ENCODE measurements at regions not wholly inside any gene's neighbourhood (a gene's known extent, or its start where the extent isn't known, plus 50 kb on each side); places are given as distances from the start of the nearest gene placed in this dataset.

DNA sequence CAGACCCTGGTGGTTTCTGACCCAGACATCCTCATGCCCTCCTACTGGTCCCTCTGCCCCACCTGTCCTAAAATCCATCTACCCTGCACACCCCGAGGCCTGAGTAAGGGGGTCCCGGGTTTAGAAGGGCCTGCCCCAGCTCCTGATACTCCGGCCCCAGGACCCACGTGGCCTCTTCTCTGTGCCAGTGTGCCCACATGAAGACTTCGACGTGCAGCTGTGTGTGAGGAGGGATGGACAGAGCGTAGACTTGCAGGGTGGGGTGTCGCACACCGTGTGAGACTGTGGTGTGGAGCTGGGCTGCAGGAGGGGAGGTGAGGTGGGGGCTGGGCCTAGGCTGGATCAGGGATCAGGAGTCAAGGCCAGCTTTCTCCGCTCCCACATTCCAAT lies 461.1 kb downstream of the PTPRU start:
- TF ChIP-seq, protein P1, sequence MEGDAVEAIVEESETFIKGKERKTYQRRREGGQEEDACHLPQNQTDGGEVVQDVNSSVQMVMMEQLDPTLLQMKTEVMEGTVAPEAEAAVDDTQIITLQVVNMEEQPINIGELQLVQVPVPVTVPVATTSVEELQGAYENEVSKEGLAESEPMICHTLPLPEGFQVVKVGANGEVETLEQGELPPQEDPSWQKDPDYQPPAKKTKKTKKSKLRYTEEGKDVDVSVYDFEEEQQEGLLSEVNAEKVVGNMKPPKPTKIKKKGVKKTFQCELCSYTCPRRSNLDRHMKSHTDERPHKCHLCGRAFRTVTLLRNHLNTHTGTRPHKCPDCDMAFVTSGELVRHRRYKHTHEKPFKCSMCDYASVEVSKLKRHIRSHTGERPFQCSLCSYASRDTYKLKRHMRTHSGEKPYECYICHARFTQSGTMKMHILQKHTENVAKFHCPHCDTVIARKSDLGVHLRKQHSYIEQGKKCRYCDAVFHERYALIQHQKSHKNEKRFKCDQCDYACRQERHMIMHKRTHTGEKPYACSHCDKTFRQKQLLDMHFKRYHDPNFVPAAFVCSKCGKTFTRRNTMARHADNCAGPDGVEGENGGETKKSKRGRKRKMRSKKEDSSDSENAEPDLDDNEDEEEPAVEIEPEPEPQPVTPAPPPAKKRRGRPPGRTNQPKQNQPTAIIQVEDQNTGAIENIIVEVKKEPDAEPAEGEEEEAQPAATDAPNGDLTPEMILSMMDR (IDR thresholded peaks at IDR 0.05; ENCODE audit: unreplicated experiment), result no peak
- no peaks in the 10 kb centered on the region for H3K36me3 Mint-ChIP-seq (ENCODE audit: insufficient read depth)
- no peak for DNase-seq (ENCODE audit: low spot score, unreplicated experiment)
- peaks cover 6% of the 10 kb centered on the region for H3K4me1 Mint-ChIP-seq (ENCODE audit: low read depth)
- no peak overlapping the region for H3K4me3 Mint-ChIP-seq (ENCODE audit: low read depth)
- peak overlapping the region; percentile 3 for H3K27ac Mint-ChIP-seq
- peaks cover 9% of the 10 kb centered on the region for H3K9me3 Mint-ChIP-seq (ENCODE audit: low read depth)
- H3K27me3 Mint-ChIP-seq, result peaks cover 18% of the 10 kb centered on the region

DNA sequence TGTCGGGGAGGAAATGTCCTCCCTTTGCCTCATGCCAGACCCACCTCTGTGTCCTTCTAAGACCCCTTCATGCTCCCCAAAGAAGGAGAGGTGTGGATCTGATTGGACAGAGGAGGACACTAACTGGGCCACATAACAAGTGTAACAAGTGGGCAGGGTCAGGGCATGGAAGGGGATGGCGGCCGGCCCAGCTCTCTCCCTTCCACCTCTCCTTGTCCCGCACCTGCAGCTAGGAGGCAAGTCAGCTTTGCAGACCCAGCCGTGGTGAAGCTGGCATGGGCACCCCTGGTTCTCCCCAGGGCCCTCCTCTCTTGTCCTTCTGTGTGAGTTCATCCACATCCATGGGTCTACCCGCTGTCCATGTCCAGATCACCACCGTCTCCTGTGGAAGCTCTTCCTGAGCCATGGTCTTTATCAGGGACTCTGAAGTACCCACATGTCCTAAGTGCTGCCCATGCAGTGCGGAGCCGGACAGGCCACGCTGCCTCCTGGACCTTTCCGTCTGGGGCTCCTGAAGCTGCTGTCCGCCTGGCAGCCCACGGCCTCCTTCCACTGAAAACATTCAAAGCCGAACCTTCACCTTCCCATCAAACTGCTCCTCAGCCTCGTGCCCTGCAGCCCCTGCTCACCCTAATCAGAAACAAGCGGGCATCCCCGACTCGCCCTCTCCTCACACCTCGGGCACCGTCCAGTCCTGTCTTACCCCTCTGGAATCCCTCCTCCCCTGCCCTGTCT lies 460.5 kb downstream of the PTPRU start:
- no peaks in the 10 kb centered on the region for H3K36me3 Mint-ChIP-seq (ENCODE audit: insufficient read depth)
- H3K27me3 Mint-ChIP-seq, result peaks cover 18% of the 10 kb centered on the region
- peaks cover 9% of the 10 kb centered on the region for H3K9me3 Mint-ChIP-seq (ENCODE audit: low read depth)
- no peak overlapping the region for H3K27ac Mint-ChIP-seq
- peaks cover 6% of the 10 kb centered on the region for H3K4me1 Mint-ChIP-seq (ENCODE audit: low read depth)
- no peak overlapping the region for H3K4me3 Mint-ChIP-seq (ENCODE audit: low read depth)
- DNase-seq (ENCODE audit: low spot score, unreplicated experiment), result no peak
- TF ChIP-seq, protein P1 (IDR thresholded peaks at IDR 0.05; ENCODE audit: unreplicated experiment), result no peak

DNA sequence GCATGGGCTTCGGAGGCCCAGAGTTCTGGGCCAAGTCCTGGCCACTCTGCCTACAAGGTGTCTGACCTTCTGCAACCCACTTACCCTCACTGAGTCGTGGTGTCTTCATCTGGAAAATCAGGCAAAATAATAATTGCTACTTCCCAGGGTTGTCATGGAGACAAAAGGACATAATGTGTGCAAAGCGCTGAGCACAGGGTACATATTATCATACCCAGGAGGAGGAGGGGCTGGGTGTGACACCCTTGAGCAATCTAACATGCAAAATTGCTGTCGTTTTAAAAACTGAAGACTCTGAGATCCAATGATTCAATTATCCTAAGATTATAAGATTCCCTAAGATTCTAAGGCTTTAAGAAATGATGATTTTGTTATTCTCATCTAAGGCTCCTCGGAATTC lies 459.5 kb downstream of the PTPRU start:
- H3K4me3 Mint-ChIP-seq (ENCODE audit: low read depth), result no peak overlapping the region

GRCh38 chr1:29695036-29695435 lies 458.7 kb downstream of the PTPRU start:
- H3K4me3 Mint-ChIP-seq (ENCODE audit: low read depth), result no peak overlapping the region
- peaks cover 9% of the 10 kb centered on the region for H3K4me1 Mint-ChIP-seq (ENCODE audit: low read depth)
- H3K36me3 Mint-ChIP-seq (ENCODE audit: insufficient read depth), result no peaks in the 10 kb centered on the region
- TF ChIP-seq, protein P1 (IDR thresholded peaks at IDR 0.05; ENCODE audit: unreplicated experiment), result no peak
- DNase-seq (ENCODE audit: low spot score, unreplicated experiment), result no peak
- H3K9me3 Mint-ChIP-seq (ENCODE audit: low read depth), result peaks cover 9% of the 10 kb centered on the region
- H3K27ac Mint-ChIP-seq, result no peak overlapping the region
- H3K27me3 Mint-ChIP-seq, result peaks cover 24% of the 10 kb centered on the region

More for the DNA sequence above, 459.5 kb downstream of the PTPRU start:
- no peaks in the 10 kb centered on the region for H3K36me3 Mint-ChIP-seq (ENCODE audit: insufficient read depth)
- TF ChIP-seq, protein P1 (IDR thresholded peaks at IDR 0.05; ENCODE audit: unreplicated experiment), result no peak
- DNase-seq (ENCODE audit: low spot score, unreplicated experiment), result no peak
- peaks cover 20% of the 10 kb centered on the region for H3K27me3 Mint-ChIP-seq
- H3K4me1 Mint-ChIP-seq (ENCODE audit: low read depth), result peaks cover 9% of the 10 kb centered on the region
- peaks cover 9% of the 10 kb centered on the region for H3K9me3 Mint-ChIP-seq (ENCODE audit: low read depth)
- H3K27ac Mint-ChIP-seq, result no peak overlapping the region

DNA sequence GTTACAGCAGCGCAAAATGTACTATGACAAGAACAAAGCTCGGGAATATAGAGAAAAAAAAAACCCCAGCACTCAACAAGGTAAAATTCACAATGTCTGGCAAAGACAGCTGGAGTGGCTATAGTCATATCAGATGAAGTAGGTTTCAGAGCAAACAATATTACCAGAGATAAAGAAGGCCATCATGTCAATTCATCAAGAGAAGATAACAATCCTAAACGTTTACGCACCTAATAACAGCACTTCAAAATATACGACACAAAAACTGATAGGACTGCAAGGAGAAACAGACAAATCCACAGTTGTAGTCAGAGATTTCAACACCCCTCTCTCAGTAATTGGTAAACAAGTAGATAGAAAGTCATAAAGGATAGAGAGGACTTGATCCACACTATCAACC lies 455.2 kb downstream of the PTPRU start:
- no peak for DNase-seq (ENCODE audit: low spot score, unreplicated experiment)
- TF ChIP-seq, protein P1 (IDR thresholded peaks at IDR 0.05; ENCODE audit: unreplicated experiment), result no peak
- Mint-ChIP-seq H3K9me3 (ENCODE audit: low read depth) (peaks cover 9% of the 10 kb centered on the region), H3K27me3 (peaks cover 28% of the 10 kb centered on the region), H3K4me1 (ENCODE audit: low read depth) (peaks cover 2% of the 10 kb centered on the region), H3K4me3 (ENCODE audit: low read depth) (no peak overlapping the region), H3K36me3 (ENCODE audit: insufficient read depth) (no peaks in the 10 kb centered on the region), H3K27ac (no peak overlapping the region)

Data from progenitor cell of endocrine pancreas (in vitro differentiated cells).